Muscle layer of duodenum (tissue), 2 donors: ENCODE measurements at regions not wholly inside any gene's neighbourhood (a gene's known extent, or its start where the extent isn't known, plus 50 kb on each side); places are given as distances from the start of the nearest gene placed in this dataset.
A peak's percentile ranks its signal among the peaks of the same experiment; 100 is the strongest.

Experiments
- H3K27ac ChIP-seq: one replicate; pipeline ENCODE4 v1.7.0; 2013; ENCODE audit warnings: mild to moderate bottlenecking, low read length
- H3K27me3 ChIP-seq: one replicate; pipeline ENCODE4 v1.7.0; 2013; ENCODE audit warnings: low read depth, mild to moderate bottlenecking, control low read depth, low read length
- H3K36me3 ChIP-seq, 2 donors: one replicate each; pipeline ENCODE4 v1.7.0; 2013; ENCODE audit warnings: low read length in 2 of 2, control low read depth in 1 of 2, mild to moderate bottlenecking in 1 of 2; ENCODE audit not compliant: insufficient read depth in 2 of 2, control insufficient read depth in 1 of 2
- H3K4me1 ChIP-seq, 2 donors: one replicate each; pipeline ENCODE4 v1.7.0; 2013; ENCODE audit warnings: low read length in 2 of 2, mild to moderate bottlenecking in 2 of 2, control low read depth in 1 of 2, moderate library complexity in 1 of 2; ENCODE audit not compliant: insufficient read depth in 2 of 2, control insufficient read depth in 1 of 2
- H3K4me3 ChIP-seq, 2 donors: one replicate each; pipeline ENCODE4 v1.7.0; 2013; ENCODE audit warnings: low read length in 2 of 2, low read depth in 1 of 2, mild to moderate bottlenecking in 1 of 2
- H3K9me3 ChIP-seq, 2 donors: one replicate each; pipeline ENCODE4 v1.7.0; 2013; ENCODE audit warnings: low read length in 2 of 2, control low read depth in 1 of 2, mild to moderate bottlenecking in 1 of 2; ENCODE audit not compliant: control insufficient read depth in 1 of 2
- donor health status: healthy.

GRCh38 chr13:57224414-57224813 lies 57.4 kb downstream of the PRR20E start:
- H3K36me3 ChIP-seq = no peaks in the 10 kb centered on the region
- H3K27me3 ChIP-seq = no peaks in the 10 kb centered on the region
- H3K27ac ChIP-seq = no peak overlapping the region
- no peak overlapping the region for H3K4me3 ChIP-seq
- no peaks in the 10 kb centered on the region for H3K4me1 ChIP-seq
- no peaks in the 10 kb centered on the region for H3K9me3 ChIP-seq

DNA sequence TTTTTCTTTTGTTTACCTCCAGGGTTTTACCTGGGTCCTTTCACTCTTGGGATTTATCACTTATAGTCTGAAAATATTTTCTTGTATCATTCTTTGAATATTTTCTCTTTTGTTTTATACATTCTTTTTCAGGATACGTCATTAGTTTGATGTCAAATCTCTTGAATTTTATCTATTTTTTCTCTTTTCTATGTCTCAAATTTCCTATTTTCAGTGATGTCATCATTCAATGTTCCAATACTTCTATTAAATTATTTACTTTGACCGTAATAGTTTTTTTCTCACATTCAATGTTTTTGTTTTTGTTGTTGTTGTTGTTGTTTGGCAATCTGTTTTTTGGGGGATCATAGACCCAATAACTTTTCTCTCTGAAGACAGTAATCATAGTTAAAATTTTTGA lies 83.5 kb downstream of the PRR20E start:
- no peaks in the 10 kb centered on the region for H3K36me3 ChIP-seq
- H3K4me3 ChIP-seq = no peak overlapping the region
- H3K4me1 ChIP-seq = no peaks in the 10 kb centered on the region
- H3K27ac ChIP-seq = no peak overlapping the region
- H3K9me3 ChIP-seq = no peaks in the 10 kb centered on the region
- no peaks in the 10 kb centered on the region for H3K27me3 ChIP-seq

- Histone ChIP-seq H3K36me3 (no peaks in the 10 kb centered on the region), H3K4me1 (no peaks in the 10 kb centered on the region), H3K4me3 (no peak overlapping the region), H3K27me3 (no peaks in the 10 kb centered on the region), H3K9me3 (no peaks in the 10 kb centered on the region), H3K27ac (no peak overlapping the region)
Measured at GRCh38 chr13:57253551-57253950, 86.6 kb downstream of the PRR20E start.

DNA sequence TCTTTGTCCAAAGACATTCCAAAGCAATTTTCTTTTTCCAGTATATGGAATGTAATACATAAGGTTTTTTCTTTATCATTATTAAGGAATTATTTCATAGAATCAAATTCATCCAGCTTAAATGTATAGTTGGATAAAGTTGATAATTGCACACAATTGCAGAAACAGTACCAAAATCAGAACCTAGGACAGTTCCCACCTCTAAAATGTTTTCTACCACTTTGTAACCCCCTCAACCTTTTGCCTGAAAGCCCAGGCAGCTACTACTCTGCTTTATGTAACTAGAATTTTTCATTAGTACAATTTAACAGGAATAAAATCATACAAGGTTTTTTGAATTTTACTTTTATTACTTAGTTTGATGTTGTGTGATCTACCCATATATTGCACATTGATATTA lies 98.0 kb downstream of the PRR20E start:
- Histone ChIP-seq H3K27me3 (no peaks in the 10 kb centered on the region), H3K4me3 (no peak overlapping the region), H3K36me3 (no peaks in the 10 kb centered on the region), H3K27ac (no peak overlapping the region), H3K4me1 (no peaks in the 10 kb centered on the region), H3K9me3 (peaks cover 6 to 8% of the 10 kb centered on the region in 2 donors)

- no peaks in the 10 kb centered on the region for H3K4me1 ChIP-seq
- no peak overlapping the region for H3K27ac ChIP-seq
- no peaks in the 10 kb centered on the region for H3K36me3 ChIP-seq
- H3K4me3 ChIP-seq = no peak overlapping the region
- no peaks in the 10 kb centered on the region for H3K27me3 ChIP-seq
- peaks cover 0 to 8% of the 10 kb centered on the region in 2 donors for H3K9me3 ChIP-seq
Measured at GRCh38 chr13:57270493-57270892, 103.5 kb downstream of the PRR20E start.

DNA sequence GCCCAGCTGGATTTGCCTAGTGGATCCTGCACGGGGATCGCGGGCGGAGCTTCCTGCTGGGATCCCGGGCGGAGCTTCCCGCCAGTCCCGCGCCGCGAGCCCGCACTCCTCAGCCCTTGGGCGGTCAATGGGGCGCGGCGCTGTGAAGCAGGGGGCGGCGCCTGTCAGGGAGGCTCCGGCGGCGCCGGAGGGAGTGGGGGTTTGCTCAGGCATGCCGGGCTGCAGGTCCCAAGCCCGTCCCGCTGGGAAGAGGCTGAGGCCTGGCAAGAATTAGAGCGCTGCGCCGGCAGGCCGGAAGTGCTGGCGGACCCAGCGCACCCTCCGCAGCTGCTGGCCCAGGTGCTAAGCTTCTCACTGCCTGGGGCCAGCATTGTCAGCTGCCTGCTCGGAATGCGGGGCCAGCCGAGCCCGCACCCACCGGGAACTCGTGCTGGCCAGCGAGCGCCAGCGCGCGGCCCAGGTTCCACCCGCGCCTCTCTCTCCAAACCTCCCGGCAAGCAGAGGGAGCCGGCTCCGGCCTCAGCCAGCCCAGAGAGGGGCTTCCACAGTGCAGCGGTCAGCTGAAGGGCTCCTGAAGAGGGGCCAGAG lies 119.6 kb downstream of the PRR20E start:
- no peak overlapping the region for H3K27ac ChIP-seq
- H3K36me3 ChIP-seq = no peaks in the 10 kb centered on the region
- no peaks in the 10 kb centered on the region for H3K27me3 ChIP-seq
- H3K4me3 ChIP-seq = peak overlapping the region in 1 of 2 donors; percentile 24
- peaks cover 0 to 3% of the 10 kb centered on the region in 2 donors for H3K9me3 ChIP-seq
- no peaks in the 10 kb centered on the region for H3K4me1 ChIP-seq

DNA sequence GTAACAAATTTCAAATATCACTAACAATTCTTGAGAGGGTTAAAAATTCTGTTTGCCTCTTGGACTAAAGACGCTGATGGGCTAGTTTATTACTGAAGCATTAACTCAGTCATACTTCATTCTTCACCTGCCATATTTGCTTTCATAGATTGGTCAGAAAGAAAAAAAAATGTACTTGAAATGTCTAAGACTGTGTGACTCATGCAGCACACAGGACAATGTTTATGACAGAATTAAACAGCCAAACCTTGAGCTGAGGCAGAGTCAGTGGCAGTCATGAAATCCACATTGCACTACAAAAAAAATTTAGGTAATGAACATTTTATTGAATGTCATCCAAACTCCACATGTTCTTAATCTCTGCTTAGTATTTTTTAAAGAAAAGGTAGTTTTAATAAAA lies 135.6 kb downstream of the PRR20E start:
- no peaks in the 10 kb centered on the region for H3K4me1 ChIP-seq
- no peak overlapping the region for H3K4me3 ChIP-seq
- no peak overlapping the region for H3K27ac ChIP-seq
- no peaks in the 10 kb centered on the region for H3K9me3 ChIP-seq
- no peaks in the 10 kb centered on the region for H3K36me3 ChIP-seq
- H3K27me3 ChIP-seq = no peaks in the 10 kb centered on the region

DNA sequence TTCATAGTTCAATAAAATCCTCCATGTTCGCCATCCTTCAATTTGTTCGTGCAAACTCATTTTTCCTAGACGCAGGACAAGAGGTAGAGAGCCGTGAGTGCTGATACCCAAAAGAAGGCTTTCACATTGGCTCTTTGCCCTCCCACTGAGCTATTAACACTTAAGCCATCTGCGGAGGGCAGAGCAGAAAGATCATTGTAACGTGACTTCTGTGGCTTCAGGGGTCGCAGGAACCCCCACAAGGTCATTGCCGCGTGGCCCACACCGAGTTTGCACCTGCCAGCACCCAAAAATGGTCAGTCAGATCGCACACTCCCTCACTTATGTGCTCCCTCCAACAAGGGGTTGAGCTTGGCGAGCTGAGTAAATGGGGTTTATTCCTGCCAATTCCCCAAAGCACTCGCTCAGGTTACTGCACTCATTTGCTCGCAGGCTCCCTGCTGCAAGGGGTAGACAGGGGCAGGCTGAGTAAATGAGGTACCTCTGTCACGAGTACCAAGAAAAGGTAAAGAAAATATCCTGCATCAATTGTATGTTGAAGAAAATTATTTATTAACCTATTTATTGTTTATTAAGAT lies 144.1 kb downstream of the PRR20E start:
- no peaks in the 10 kb centered on the region for H3K27me3 ChIP-seq
- no peak overlapping the region for H3K4me3 ChIP-seq
- no peaks in the 10 kb centered on the region for H3K36me3 ChIP-seq
- no peak overlapping the region for H3K27ac ChIP-seq
- no peaks in the 10 kb centered on the region for H3K9me3 ChIP-seq
- H3K4me1 ChIP-seq = no peaks in the 10 kb centered on the region

- Histone ChIP-seq H3K9me3 (peaks cover 0 to 3% of the 10 kb centered on the region in 2 donors), H3K27me3 (no peaks in the 10 kb centered on the region), H3K27ac (no peak overlapping the region), H3K4me1 (no peaks in the 10 kb centered on the region), H3K36me3 (no peaks in the 10 kb centered on the region), H3K4me3 (no peak overlapping the region)
Measured at GRCh38 chr13:57314897-57315520, 148.0 kb downstream of the PRR20E start.

GRCh38 chr13:57326532-57326931 lies 159.5 kb downstream of the PRR20E start:
- H3K36me3 ChIP-seq = no peaks in the 10 kb centered on the region
- no peaks in the 10 kb centered on the region for H3K9me3 ChIP-seq
- H3K27me3 ChIP-seq = no peaks in the 10 kb centered on the region
- H3K27ac ChIP-seq = no peak overlapping the region
- no peak overlapping the region for H3K4me3 ChIP-seq
- no peaks in the 10 kb centered on the region for H3K4me1 ChIP-seq

- no peaks in the 10 kb centered on the region for H3K36me3 ChIP-seq
- no peak overlapping the region for H3K27ac ChIP-seq
- no peak overlapping the region for H3K4me3 ChIP-seq
- no peaks in the 10 kb centered on the region for H3K9me3 ChIP-seq
- H3K4me1 ChIP-seq = no peaks in the 10 kb centered on the region
- H3K27me3 ChIP-seq = no peaks in the 10 kb centered on the region
Measured at GRCh38 chr13:57340878-57341277, 173.9 kb downstream of the PRR20E start.

DNA sequence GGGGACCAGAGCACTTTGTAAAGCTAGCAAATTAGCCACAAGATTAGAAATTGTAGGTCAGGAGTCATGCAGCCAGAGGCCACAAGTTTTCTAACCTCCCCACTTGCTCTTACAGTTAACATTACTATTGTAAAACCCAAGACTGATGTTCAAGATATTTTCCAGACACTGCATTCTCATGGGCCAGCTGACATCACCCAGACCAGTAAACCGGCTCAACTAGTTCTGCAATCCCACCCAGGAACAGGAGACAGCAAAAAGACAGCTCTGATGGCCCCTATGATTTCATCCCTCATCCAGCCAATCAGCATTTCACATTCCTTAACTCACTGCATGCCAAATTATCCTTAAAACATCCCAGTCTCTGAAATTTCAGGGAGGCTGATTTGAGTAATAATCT lies 178.5 kb downstream of the PRR20E start:
- H3K9me3 ChIP-seq = no peaks in the 10 kb centered on the region
- H3K4me3 ChIP-seq = no peak overlapping the region
- no peaks in the 10 kb centered on the region for H3K36me3 ChIP-seq
- no peaks in the 10 kb centered on the region for H3K4me1 ChIP-seq
- H3K27me3 ChIP-seq = no peaks in the 10 kb centered on the region
- H3K27ac ChIP-seq = no peak overlapping the region
